ENCODE measurements at regions not wholly inside any gene's neighbourhood (a gene's known extent, or its start where the extent isn't known, plus 50 kb on each side); places are given as distances from the start of the nearest gene placed in this dataset.

DNA sequence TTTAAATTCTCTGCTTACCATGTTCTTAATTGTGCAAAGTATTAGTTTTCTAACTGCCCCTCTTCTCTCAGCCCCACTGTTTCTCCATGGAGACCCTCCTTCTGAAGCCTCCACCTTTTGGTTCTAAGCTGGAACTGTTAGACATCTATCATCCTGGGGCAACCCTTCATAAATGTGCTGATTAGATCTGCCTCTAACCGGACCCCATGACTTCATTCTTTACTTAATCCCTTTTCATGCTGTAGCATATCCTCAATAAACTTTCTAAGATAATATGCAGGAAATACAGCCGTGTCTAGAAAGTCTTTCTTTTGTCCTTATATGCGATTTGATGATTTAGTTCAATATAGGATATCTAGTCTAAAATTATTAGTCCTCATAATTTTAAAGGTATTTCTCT, 1020.1 kb downstream of the ADGRL2 start:
- Histone ChIP-seq H3K9me3 (ENCODE audit: low read depth, low read length, poor library complexity, severe bottlenecking) (no peaks in the 10 kb centered on the region), H3K27me3 (replicated peaks; ENCODE audit: insufficient read depth, low read depth, low read length, poor library complexity) (peaks cover 5% of the 10 kb centered on the region), H3K4me1 (ENCODE audit: insufficient read depth, low read length, poor library complexity, severe bottlenecking) (peaks cover 11% of the 10 kb centered on the region), H3K4me3 (ENCODE audit: low read depth, low read length, poor library complexity, severe bottlenecking) (peak overlapping the region; percentile 1), H3K27ac (ENCODE audit: low read depth, low read length, poor library complexity, severe bottlenecking) (no peak overlapping the region), H3K36me3 (ENCODE audit: insufficient read depth, low read length, poor library complexity, severe bottlenecking) (no peaks in the 10 kb centered on the region)
- ChIA-PET CTCF (no interaction called here), POLR2A (ENCODE audit: low non-redundant PET) (no interaction called here)
- peak; percentile 54 for DNase-seq (ENCODE audit: low spot score)
- BruUV-seq (replicated peaks): no TSS peak
- intact Hi-C loops (cut with micrococcal nuclease; ENCODE audit: unreplicated experiment): no loop called here
- TF ChIP-seq EZH2 (IDR thresholded peaks at IDR 0.05; ENCODE audit: borderline replicate concordance, low read depth, low read length, poor library complexity, severe bottlenecking): no peak
- TF ChIP-seq, protein P1, sequence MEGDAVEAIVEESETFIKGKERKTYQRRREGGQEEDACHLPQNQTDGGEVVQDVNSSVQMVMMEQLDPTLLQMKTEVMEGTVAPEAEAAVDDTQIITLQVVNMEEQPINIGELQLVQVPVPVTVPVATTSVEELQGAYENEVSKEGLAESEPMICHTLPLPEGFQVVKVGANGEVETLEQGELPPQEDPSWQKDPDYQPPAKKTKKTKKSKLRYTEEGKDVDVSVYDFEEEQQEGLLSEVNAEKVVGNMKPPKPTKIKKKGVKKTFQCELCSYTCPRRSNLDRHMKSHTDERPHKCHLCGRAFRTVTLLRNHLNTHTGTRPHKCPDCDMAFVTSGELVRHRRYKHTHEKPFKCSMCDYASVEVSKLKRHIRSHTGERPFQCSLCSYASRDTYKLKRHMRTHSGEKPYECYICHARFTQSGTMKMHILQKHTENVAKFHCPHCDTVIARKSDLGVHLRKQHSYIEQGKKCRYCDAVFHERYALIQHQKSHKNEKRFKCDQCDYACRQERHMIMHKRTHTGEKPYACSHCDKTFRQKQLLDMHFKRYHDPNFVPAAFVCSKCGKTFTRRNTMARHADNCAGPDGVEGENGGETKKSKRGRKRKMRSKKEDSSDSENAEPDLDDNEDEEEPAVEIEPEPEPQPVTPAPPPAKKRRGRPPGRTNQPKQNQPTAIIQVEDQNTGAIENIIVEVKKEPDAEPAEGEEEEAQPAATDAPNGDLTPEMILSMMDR (conservative IDR thresholded peaks at IDR 0.05; ENCODE audit: low read depth, low read length): no peak

- Histone ChIP-seq H3K9me3 (ENCODE audit: low read depth, low read length, poor library complexity, severe bottlenecking) (no peaks in the 10 kb centered on the region), H3K27me3 (replicated peaks; ENCODE audit: insufficient read depth, low read depth, low read length, poor library complexity) (peaks cover 4% of the 10 kb centered on the region), H3K27ac (ENCODE audit: low read depth, low read length, poor library complexity, severe bottlenecking) (no peak overlapping the region), H3K4me1 (ENCODE audit: insufficient read depth, low read length, poor library complexity, severe bottlenecking) (peaks cover 11% of the 10 kb centered on the region), H3K36me3 (ENCODE audit: insufficient read depth, low read length, poor library complexity, severe bottlenecking) (no peaks in the 10 kb centered on the region), H3K4me3 (ENCODE audit: low read depth, low read length, poor library complexity, severe bottlenecking) (no peak overlapping the region)
- no peak for DNase-seq (ENCODE audit: low spot score)
- no TSS peak for BruUV-seq (replicated peaks)
- CTCF ChIA-PET: no interaction called here
- POLR2A ChIA-PET (ENCODE audit: low non-redundant PET): no interaction called here
- intact Hi-C loops (cut with micrococcal nuclease; ENCODE audit: unreplicated experiment): no loop called here
- TF ChIP-seq, protein P1 (conservative IDR thresholded peaks at IDR 0.05; ENCODE audit: low read depth, low read length): no peak
- no peak for TF ChIP-seq EZH2 (IDR thresholded peaks at IDR 0.05; ENCODE audit: borderline replicate concordance, low read depth, low read length, poor library complexity, severe bottlenecking)
Measured at GRCh38 chr1:82819234-82819633, 1018.5 kb downstream of the ADGRL2 start.

DNA sequence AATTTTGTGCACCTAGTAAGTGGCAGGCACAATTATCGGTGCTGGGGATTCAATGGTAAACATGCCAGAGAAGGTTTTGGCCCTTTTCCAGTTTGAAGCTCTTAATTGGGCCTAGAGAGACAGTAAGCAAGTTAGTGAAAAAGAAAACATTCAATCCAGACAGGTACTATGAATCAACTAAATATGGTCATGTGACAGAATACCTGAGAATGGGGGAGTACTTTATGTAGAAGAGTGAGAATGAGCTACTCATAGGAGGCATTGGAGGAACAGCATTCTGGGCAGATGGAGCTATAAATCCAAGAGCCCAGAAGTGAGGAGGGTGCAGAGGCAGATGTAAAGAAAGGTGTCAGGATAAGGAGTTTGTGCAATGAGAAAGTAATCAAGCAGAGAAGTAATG, 1017.9 kb downstream of the ADGRL2 start:
- no peak for DNase-seq (ENCODE audit: low spot score)
- TF ChIP-seq, protein P1 (conservative IDR thresholded peaks at IDR 0.05; ENCODE audit: low read depth, low read length): no peak
- no peak for TF ChIP-seq EZH2 (IDR thresholded peaks at IDR 0.05; ENCODE audit: borderline replicate concordance, low read depth, low read length, poor library complexity, severe bottlenecking)
- BruUV-seq (replicated peaks): no TSS peak
- ChIA-PET POLR2A (ENCODE audit: low non-redundant PET) (no interaction called here), CTCF (no interaction called here)
- H3K4me1 ChIP-seq (ENCODE audit: insufficient read depth, low read length, poor library complexity, severe bottlenecking): peaks cover 11% of the 10 kb centered on the region
- intact Hi-C loops (cut with micrococcal nuclease; ENCODE audit: unreplicated experiment): no loop called here
- H3K36me3 ChIP-seq (ENCODE audit: insufficient read depth, low read length, poor library complexity, severe bottlenecking): no peaks in the 10 kb centered on the region
- peaks cover 5% of the 10 kb centered on the region for H3K27me3 ChIP-seq (replicated peaks; ENCODE audit: insufficient read depth, low read depth, low read length, poor library complexity)
- H3K9me3 ChIP-seq (ENCODE audit: low read depth, low read length, poor library complexity, severe bottlenecking): no peaks in the 10 kb centered on the region
- H3K27ac ChIP-seq (ENCODE audit: low read depth, low read length, poor library complexity, severe bottlenecking): no peak overlapping the region
- no peak overlapping the region for H3K4me3 ChIP-seq (ENCODE audit: low read depth, low read length, poor library complexity, severe bottlenecking)

Measured in A673 (cell line).